Amygdala (tissue), 56 donors: ENCODE measurements at regions not wholly inside any gene's neighbourhood (a gene's known extent, or its start where the extent isn't known, plus 50 kb on each side); places are given as distances from the start of the nearest gene placed in this dataset.
"Not testable (repeated sequence)": the region's sequence is repeated elsewhere in the genome, so short reads cannot be mapped to it uniquely, and the experiment has no call there.

Experiments
- DNase-seq, 56 donors: peaks; one replicate each; lab custom pipeline; 2025; lab: John Stamatoyannopoulos, UW

- DNase-seq = no peak
These were observed 1324.7 kb downstream of the GATA3 start for GRCh38 chr10:9379183-9379582.

GRCh38 chr10:9381733-9382532 lies 1327.4 kb downstream of the GATA3 start:
- DNase-seq = no peak

GRCh38 chr10:9382533-9382866 lies 1328.0 kb downstream of the GATA3 start:
- DNase-seq = no peak

GRCh38 chr10:9390516-9390915 lies 1336.0 kb downstream of the GATA3 start:
- DNase-seq = no peak

GRCh38 chr10:9399275-9399983 lies 1344.9 kb downstream of the GATA3 start:
- no peak for DNase-seq

GRCh38 chr10:9402067-9402466 lies 1347.6 kb downstream of the GATA3 start:
- not testable (repeated sequence) for DNase-seq

GRCh38 chr10:9402507-9403195 lies 1348.2 kb downstream of the GATA3 start:
- not testable (repeated sequence) for DNase-seq

GRCh38 chr10:9407201-9407600 lies 1352.7 kb downstream of the GATA3 start:
- not testable (repeated sequence) for DNase-seq

GRCh38 chr10:9416331-9416730 lies 1361.8 kb downstream of the GATA3 start:
- no peak for DNase-seq

- DNase-seq = no peak
These were observed 1365.3 kb downstream of the GATA3 start for GRCh38 chr10:9419757-9420156.

GRCh38 chr10:9427209-9427608 lies 1372.7 kb downstream of the GATA3 start:
- no peak for DNase-seq

GRCh38 chr10:9437131-9437530 lies 1382.6 kb downstream of the GATA3 start:
- no peak for DNase-seq

GRCh38 chr10:9443758-9444157 lies 1389.3 kb downstream of the GATA3 start:
- no peak for DNase-seq

GRCh38 chr10:9449530-9449929 lies 1395.0 kb downstream of the GATA3 start:
- no peak for DNase-seq

GRCh38 chr10:9450801-9451200 lies 1396.3 kb downstream of the GATA3 start:
- no peak for DNase-seq

GRCh38 chr10:9451211-9451773 lies 1396.8 kb downstream of the GATA3 start:
- no peak for DNase-seq

- DNase-seq = no peak
These were observed 1397.6 kb downstream of the GATA3 start for GRCh38 chr10:9452056-9452455.

- not testable (repeated sequence) for DNase-seq
These were observed 1399.4 kb downstream of the GATA3 start for GRCh38 chr10:9453871-9454270.

GRCh38 chr10:9469663-9470205 lies 1415.2 kb downstream of the GATA3 start:
- no peak for DNase-seq

- no peak for DNase-seq
These were observed 1416.1 kb downstream of the GATA3 start for GRCh38 chr10:9470581-9470980.

GRCh38 chr10:9501944-9502343 lies 1447.5 kb downstream of the GATA3 start:
- no peak for DNase-seq
